Cerebellar nuclear complex (tissue), 1 donor: ENCODE measurements at regions not wholly inside any gene's neighbourhood (a gene's known extent, or its start where the extent isn't known, plus 50 kb on each side); places are given as distances from the start of the nearest gene placed in this dataset.

Source experiments
- DNase-seq, 2 experiments: peaks; one replicate each; lab custom pipeline; 2025; lab: John Stamatoyannopoulos, UW

GRCh38 chr6:106035655-106036054 lies 50.5 kb upstream of the PRDM1 start:
- no peak for DNase-seq

DNA sequence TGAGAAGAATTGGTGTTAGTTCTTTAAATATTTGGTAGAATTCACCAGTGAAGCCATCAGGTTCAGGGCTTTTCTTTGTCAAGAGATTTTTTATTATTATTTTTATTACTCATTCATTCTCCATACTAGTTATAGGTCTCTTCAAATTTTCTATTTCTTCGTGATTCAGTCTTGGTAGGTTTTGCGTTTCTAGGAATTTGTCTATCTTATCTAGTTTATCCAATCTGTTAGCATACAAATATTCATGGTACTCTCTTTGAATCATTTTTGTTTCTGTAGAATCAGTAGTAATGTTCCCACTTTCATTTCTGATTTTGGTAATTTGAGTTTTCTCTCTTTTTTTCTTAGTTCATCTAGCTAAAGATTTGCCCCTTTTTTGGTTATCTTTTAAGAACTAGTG lies 52.3 kb upstream of the PRDM1 start:
- no peak for DNase-seq

GRCh38 chr6:106027758-106028157 lies 58.4 kb upstream of the PRDM1 start:
- no peak for DNase-seq

GRCh38 chr6:106026748-106027715 lies 59.1 kb upstream of the PRDM1 start:
- DNase-seq = no peak

GRCh38 chr6:106025655-106026054 lies 60.5 kb upstream of the PRDM1 start:
- no peak for DNase-seq

GRCh38 chr6:106022801-106023200 lies 63.3 kb upstream of the PRDM1 start:
- no peak for DNase-seq

- no peak for DNase-seq
Measured at GRCh38 chr6:106017454-106017853, 68.7 kb upstream of the PRDM1 start.

- no peak for DNase-seq
Measured at GRCh38 chr6:106014955-106015354, 71.2 kb upstream of the PRDM1 start.

DNA sequence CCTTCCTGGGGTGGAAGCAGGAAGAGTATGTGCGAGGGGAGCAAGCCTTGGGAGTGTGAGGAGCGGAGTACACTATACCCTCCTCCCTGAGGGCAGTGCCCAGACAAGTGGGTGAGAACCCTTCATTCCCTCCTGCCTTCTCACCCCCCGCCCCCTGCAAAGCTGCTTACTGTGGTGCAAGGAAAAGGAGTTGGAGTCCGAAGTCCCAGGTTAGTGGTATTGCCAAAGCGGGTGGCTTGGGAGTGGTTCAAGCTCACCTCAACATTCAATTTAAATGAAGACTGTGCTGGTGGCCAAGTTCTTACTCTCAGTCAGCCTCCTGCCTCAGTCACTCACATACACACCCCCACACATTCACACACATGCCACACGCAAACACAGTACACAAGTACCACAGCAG lies 74.7 kb upstream of the PRDM1 start:
- no peak for DNase-seq

GRCh38 chr6:106005954-106006353 lies 80.2 kb upstream of the PRDM1 start:
- DNase-seq = no peak

DNA sequence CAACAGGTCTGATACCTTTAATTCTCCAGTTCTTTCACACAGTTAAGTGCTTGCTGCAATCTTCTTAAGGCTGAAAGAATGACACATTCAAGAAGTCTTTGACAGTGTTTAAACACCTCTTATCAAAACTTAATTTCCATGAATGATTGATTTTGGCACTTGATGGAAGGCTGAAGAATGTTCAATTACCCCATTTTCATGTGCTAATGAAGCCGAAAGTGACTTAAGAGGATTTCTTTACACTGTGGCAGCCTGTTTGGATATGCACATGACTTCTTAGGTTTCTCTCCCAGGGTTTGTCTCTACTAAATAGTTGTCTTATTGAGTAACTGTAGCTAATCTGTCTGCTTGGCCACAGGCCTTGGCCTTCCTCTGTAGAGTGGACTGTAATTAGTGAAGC lies 81.1 kb upstream of the PRDM1 start:
- DNase-seq = no peak

DNA sequence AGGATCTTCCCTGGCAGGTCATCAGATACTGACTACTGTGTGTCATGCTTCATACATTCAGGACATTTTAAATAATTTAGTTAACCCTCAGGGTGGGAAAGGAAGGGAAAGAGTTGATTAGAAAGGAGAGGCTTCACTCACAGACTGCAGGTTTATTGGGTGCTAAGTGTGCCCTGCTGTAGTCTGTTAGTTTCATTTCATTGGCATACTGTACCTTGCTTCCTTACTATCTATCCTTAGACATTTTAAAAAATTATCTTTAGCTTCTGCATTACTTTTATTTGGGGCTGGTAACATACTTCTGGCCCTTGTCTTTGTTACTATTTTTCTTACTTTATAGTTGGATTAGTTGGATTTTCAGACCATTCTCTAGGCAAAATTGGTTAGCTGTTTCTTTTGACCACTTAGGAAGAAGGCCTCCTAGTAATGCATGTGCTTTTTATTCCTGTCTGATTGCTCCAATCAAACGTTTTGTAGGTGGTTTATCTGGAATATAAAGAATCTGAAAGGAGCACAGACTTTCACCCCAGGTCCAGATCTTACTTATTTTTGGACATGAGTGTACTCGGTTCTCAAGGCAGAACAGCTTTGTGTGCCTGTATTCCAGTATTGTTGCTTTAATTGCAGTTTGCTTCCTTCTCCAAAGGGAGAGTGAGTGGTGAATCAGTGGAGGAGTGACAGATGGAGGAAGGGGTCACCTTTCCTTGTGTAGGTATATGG lies 82.7 kb upstream of the PRDM1 start:
- DNase-seq = no peak

GRCh38 chr6:106002005-106002404 lies 84.1 kb upstream of the PRDM1 start:
- DNase-seq = no peak

DNA sequence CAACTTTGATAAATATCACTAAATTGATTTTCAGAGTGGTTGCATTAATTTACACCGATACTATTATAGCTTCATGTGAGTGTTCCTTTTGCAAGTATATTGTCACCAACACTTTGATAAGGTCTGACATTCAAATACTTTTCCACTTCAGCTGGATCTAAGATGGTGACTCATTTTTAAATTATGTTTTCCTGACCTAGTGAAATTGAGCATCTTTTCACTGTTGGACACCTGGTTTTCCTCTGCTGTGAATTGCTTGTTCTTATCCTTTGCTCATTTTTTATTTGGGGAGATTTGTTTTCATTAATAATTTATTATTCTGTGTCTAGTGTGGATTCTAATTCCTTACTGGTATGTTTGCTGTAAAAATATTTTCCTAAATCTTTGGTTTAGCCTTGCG lies 85.2 kb upstream of the PRDM1 start:
- no peak for DNase-seq

DNA sequence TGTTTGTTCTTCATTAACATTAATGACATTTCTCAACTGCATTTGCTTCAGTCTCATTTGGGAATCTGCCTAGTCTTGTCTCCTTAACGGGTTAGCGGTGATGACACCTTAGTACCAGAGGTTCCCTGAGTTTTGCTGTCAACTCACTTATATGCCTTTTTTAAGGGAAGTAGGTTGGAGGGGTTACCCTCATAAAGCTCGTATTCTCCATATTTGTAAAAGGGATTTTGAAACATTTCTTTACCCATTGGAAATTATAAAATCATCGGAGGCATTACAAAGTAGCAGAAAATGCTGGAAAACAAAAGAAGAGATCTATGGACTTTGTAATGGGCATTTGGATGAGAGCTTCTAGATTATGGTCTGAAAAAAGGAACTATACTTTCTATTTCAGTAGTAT lies 88.7 kb upstream of the PRDM1 start:
- DNase-seq = no peak

GRCh38 chr6:105995391-105995865 lies 90.7 kb upstream of the PRDM1 start:
- no peak for DNase-seq

DNA sequence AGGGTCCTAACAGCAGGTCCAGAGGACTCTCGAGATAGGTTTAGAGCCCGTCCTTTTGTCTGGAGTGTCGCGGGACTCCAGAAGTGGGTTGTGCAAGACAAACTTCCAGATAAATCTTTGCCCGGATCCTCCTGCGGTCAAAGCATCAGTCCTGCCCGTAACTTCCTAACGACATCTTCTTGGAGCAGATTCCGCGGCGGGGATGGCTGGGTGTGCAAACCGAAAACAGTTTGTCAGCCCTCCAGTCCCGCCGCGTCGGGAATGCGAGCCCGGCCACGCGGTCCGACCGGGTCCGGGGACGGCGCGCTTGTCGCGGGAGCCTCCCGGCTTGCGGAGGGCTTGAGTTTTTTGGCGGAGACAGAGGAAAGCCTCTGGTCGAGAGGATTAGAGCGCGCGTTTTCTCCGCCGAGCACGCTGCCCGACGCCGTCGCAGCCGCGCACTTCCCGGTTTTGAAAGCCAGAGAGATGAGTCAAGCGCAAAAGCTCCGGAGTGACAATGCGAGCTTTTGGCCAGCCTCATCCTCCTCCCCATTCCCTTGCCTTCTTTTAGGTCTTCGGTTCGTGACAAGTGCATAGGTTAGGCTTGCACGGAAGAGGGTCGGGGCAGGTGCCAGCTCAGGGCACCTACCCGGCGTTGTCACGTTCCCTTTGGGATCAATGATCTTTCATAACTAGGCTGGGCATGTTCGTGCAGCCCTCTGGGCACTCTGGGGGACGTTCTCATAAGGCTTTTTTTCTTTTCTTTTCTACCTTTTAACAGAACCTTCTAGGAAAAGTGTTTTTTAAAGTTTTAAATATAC lies 91.3 kb upstream of the PRDM1 start:
- peak in 1 of 2 experiments; percentile 18 for DNase-seq

- DNase-seq = no peak
Measured at GRCh38 chr6:105994118-105994590, 92.0 kb upstream of the PRDM1 start.

DNA sequence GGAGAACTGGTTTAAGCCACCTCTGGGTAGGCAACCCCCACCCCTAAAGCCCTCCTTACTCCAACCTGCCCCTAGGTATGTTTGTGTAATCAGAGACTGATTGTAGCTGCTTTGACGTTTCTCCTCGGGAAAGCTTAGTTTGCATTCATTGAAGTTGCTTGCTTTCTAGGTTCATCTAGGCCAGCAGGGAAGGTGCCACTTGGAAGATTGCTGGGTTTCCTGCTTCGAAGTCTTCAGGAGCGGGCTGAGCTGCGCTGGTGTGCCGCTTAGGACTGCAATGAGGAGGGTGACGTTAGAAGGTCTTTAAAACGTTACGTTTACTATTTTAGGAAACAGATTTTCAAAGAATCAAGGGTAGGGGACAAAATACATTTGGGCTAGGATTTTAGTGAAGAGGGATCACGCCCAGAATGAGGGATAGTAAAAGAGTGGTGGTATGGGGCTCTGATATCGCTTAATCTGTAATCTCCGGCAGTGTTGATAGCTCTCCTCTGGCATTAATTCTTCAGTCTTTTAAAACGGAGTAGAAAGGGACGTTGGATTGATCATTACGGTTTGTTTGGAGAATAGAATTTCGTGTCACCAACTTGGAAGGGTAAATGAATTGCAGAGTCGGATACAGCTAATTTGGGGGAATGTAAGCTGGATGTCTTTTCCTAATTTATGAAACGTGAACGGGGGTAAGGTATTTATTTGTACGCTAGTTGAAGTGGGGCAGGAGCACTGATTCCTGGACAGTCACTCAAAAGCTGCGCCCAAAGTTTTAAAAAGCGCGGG lies 92.6 kb upstream of the PRDM1 start:
- DNase-seq = no peak

GRCh38 chr6:105992315-105992961 lies 93.7 kb upstream of the PRDM1 start:
- DNase-seq = peak; percentile 13 to 60
